AG04450 (cell line): ENCODE measurements at regions not wholly inside any gene's neighbourhood (a gene's known extent, or its start where the extent isn't known, plus 50 kb on each side); places are given as distances from the start of the nearest gene placed in this dataset.

Experiments
- CTCF ChIA-PET: fragments of 300-600, 350-600 bp; formaldehyde crosslinking; extraction: SDS; loops from one replicate; lab custom pipeline; 2022; ENCODE audit warnings: antibody characterized with exemption, inconsistent platforms; lab: Charles Lee
- POLR2A ChIA-PET: fragments of 350-600 bp; formaldehyde crosslinking; extraction: SDS; loops from one replicate; lab custom pipeline; 2021; ENCODE audit warnings: antibody characterized with exemption, inconsistent platforms; lab: Yijun Ruan, JAX
- DNase-seq: peaks from one replicate; pipeline ENCODE4 v3.0.0-alpha.2; 2011; ENCODE audit warnings: low read depth, low spot score
- H3K27ac ChIP-seq: one replicate; pipeline ENCODE4 v1.5.1; 2012; ENCODE audit warnings: low read depth, low read length, control low read depth
- H3K27me3 ChIP-seq: one replicate; pipeline ENCODE4 v1.6.0; 2012; ENCODE audit warnings: low read length; ENCODE audit not compliant: control insufficient read depth, insufficient read depth
- H3K4me3 ChIP-seq: 2 replicates; pipeline ENCODE4 v1.5.1; 2011; ENCODE audit warnings: mild to moderate bottlenecking, low read depth, low read length, control low read depth
- H3K9me3 ChIP-seq: 2 replicates; pipeline ENCODE4 v1.5.1; 2012; ENCODE audit warnings: low read length; ENCODE audit not compliant: control insufficient read depth, insufficient read depth
- TF ChIP-seq, protein P1 (sequence below): IDR thresholded peaks from 2 replicates; pipeline ENCODE4 v1.5.1; 2011; ENCODE audit warnings: low read depth, low read length, control low read depth, inconsistent platforms

DNA sequence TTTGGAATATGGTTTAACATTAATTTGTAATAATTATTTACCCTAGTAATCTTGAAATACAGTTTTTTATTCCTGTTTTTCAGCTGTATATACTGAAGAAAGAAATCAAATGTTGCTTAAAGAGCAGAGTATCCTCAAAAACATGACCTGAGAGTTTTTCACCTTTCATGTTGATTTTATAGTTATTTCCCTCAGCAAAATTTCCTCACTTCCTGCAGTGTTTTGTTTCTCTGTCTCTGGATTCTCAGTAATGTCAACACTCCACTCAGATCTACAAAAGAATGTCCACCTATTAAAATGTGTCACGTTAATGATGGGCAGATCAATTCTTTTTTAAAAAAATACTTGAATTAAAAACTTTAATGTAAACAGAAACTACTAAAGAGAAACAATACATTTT lies 398.3 kb downstream of the ANXA1 start:
- H3K27ac ChIP-seq: no peak overlapping the region
- POLR2A ChIA-PET: no interaction called here
- TF ChIP-seq, protein P1, sequence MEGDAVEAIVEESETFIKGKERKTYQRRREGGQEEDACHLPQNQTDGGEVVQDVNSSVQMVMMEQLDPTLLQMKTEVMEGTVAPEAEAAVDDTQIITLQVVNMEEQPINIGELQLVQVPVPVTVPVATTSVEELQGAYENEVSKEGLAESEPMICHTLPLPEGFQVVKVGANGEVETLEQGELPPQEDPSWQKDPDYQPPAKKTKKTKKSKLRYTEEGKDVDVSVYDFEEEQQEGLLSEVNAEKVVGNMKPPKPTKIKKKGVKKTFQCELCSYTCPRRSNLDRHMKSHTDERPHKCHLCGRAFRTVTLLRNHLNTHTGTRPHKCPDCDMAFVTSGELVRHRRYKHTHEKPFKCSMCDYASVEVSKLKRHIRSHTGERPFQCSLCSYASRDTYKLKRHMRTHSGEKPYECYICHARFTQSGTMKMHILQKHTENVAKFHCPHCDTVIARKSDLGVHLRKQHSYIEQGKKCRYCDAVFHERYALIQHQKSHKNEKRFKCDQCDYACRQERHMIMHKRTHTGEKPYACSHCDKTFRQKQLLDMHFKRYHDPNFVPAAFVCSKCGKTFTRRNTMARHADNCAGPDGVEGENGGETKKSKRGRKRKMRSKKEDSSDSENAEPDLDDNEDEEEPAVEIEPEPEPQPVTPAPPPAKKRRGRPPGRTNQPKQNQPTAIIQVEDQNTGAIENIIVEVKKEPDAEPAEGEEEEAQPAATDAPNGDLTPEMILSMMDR: no peak
- no peaks in the 10 kb centered on the region for H3K9me3 ChIP-seq
- CTCF ChIA-PET: no interaction called here
- no peak overlapping the region for H3K4me3 ChIP-seq
- no peak for DNase-seq
- no peaks in the 10 kb centered on the region for H3K27me3 ChIP-seq

DNA sequence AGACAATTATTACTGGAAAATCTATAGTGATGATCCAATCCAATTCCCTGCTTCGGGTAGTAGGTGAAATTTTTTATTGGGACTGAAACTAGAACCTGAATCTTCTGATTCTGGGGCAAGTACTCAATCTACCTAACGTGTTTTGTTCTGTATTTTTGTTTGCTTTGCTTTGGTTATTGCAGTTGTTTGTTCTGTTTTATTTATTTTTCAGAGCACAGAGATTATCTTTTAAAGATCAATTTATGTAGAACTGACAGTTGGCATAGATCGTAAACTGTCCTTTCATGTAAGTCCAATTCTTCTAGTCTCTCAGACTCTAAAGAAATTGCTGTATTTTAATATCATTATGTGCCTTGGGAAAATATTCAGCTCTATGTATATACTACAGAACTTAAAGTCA lies 401.6 kb downstream of the ANXA1 start:
- H3K27me3 ChIP-seq: no peaks in the 10 kb centered on the region
- ChIA-PET CTCF (no interaction called here), POLR2A (no interaction called here)
- no peaks in the 10 kb centered on the region for H3K9me3 ChIP-seq
- H3K4me3 ChIP-seq: no peak overlapping the region
- no peak overlapping the region for H3K27ac ChIP-seq
- TF ChIP-seq, protein P1: no peak
- DNase-seq: no peak

DNA sequence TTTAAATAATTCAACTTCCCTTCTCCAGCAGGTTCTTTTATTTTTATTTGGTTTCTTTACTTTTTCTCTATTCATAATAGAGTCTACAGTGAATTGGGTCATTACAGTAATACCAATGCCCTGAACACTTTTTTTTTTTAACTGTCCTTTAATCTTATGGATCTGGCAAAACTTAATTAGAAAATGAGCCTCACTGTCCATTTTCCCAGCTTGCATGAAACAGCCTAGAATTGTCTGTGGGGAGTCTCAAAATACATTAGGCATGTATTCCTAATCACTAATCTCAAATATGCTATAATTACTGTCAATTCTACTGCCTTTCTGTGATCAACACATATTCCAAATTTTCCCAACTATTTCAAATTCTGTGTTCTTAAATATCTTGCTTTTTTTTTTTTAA lies 406.8 kb downstream of the ANXA1 start:
- Histone ChIP-seq H3K27ac (no peak overlapping the region), H3K9me3 (no peaks in the 10 kb centered on the region), H3K27me3 (no peaks in the 10 kb centered on the region), H3K4me3 (no peak overlapping the region)
- ChIA-PET CTCF (no interaction called here), POLR2A (no interaction called here)
- TF ChIP-seq, protein P1: no peak
- no peak for DNase-seq

DNA sequence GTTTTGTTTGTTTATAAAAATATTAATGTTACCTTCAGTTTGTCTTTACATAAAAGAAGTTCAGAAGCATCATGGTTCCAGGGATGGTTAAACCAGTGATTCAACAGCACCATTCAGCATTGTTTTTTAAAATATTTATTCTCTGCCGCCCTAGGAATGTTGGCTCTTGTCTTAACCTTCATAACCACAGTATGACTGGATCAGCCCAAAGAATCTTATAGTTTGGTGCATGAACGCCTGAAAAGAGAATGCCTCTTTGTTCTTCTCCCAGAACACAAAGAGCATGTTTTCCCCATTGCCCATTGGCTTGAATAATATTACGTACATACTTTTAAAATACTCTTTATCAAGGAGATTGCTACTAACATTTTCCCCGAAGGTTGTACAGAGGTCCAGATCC lies 413.4 kb downstream of the ANXA1 start:
- ChIA-PET POLR2A (no interaction called here), CTCF (no interaction called here)
- TF ChIP-seq, protein P1: no peak
- no peaks in the 10 kb centered on the region for H3K27me3 ChIP-seq
- no peaks in the 10 kb centered on the region for H3K9me3 ChIP-seq
- H3K27ac ChIP-seq: no peak overlapping the region
- no peak for DNase-seq
- H3K4me3 ChIP-seq: no peak overlapping the region

DNA sequence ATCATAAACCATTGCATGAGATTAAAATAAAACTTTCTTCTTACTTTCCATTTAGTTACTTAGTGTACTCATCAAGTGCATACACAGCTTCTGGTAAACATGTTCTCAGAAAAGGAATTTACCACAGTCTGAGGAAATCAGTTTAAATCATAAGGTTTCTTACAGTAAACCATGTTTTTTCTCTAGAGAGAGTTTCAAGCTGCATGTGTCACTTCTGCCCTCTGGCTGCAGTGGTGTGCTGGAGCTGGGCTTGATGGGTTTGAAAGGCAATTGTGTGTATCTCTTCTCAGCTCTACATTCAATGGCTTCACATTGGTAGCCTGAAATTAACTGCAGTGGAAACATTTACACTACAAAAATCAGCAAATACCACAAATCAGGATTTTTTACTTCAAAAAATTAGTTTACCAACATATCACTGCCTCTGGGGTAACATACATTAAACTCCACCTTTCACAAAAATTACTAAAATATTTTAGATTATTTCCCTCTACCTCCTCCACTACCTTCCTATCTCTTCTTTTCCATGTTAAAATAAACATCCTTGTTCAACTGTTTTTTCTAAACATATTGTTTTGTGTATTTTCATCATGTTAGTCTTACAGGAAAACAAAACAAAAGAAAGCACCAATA lies 414.3 kb downstream of the ANXA1 start:
- TF ChIP-seq, protein P1: no peak
- Histone ChIP-seq H3K4me3 (no peak overlapping the region), H3K9me3 (no peaks in the 10 kb centered on the region), H3K27ac (no peak overlapping the region), H3K27me3 (no peaks in the 10 kb centered on the region)
- no peak for DNase-seq
- ChIA-PET CTCF (no interaction called here), POLR2A (no interaction called here)
